ENCODE measurements at regions not wholly inside any gene's neighbourhood (a gene's known extent, or its start where the extent isn't known, plus 50 kb on each side); places are given as distances from the start of the nearest gene placed in this dataset.

- TF ChIP-seq CTCF (IDR thresholded peaks at IDR 0.05; ENCODE audit: insufficient read depth, low read length, poor library complexity, severe bottlenecking) (no peak), EZH2phosphoT487 (conservative IDR thresholded peaks at IDR 0.05; ENCODE audit: low read length) (no peak)
Measured at GRCh38 chr5:120955795-120956194, 491.7 kb downstream of the PRR16 start.

Data from SU-DHL-6 (cell line).